Mammary epithelial cell (primary cell): ENCODE measurements at regions not wholly inside any gene's neighbourhood (a gene's known extent, or its start where the extent isn't known, plus 50 kb on each side); places are given as distances from the start of the nearest gene placed in this dataset.
"Not testable (repeated sequence)": the region's sequence is repeated elsewhere in the genome, so short reads cannot be mapped to it uniquely, and the experiment has no call there.

Experiments
- EZH2 ChIP-seq: IDR thresholded peaks from 2 replicates; pipeline ENCODE4 v1.6.1; 2012; ENCODE audit warnings: low read length, inconsistent platforms, borderline replicate concordance
- TF ChIP-seq, protein P1 (sequence below), 2 donors: IDR thresholded peaks in 1 of 2; conservative IDR thresholded peaks in 1 of 2; 2 replicates each; pipeline ENCODE4 v1.5.1; 2011 to 2012; ENCODE audit warnings: inconsistent platforms in 2 of 2, low read length in 2 of 2, mild to moderate bottlenecking in 2 of 2, control low read depth in 1 of 2, low read depth in 1 of 2; ENCODE audit not compliant: insufficient read depth in 1 of 2; ENCODE audit errors: extremely low read depth in 1 of 2

DNA sequence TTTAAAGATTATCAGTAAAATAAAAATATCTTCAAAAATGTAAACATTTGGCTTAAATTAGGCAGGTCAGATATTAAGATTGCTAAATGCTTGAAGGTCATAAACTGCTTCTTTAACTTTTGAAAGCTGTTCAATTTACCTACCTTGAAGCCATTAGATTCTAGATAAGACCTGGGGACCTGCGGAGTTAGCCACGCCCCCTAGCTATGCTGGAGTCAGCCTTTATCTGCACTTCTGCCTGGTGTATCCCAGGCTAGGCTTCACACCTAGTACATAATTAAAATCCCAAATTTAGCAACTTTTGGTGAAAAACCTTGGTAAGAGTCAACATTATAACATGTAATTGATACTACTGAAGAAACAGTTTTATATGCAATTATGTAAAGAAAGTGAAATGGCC lies 89.9 kb upstream of the PRSS3 start:
- TF ChIP-seq, protein P1, sequence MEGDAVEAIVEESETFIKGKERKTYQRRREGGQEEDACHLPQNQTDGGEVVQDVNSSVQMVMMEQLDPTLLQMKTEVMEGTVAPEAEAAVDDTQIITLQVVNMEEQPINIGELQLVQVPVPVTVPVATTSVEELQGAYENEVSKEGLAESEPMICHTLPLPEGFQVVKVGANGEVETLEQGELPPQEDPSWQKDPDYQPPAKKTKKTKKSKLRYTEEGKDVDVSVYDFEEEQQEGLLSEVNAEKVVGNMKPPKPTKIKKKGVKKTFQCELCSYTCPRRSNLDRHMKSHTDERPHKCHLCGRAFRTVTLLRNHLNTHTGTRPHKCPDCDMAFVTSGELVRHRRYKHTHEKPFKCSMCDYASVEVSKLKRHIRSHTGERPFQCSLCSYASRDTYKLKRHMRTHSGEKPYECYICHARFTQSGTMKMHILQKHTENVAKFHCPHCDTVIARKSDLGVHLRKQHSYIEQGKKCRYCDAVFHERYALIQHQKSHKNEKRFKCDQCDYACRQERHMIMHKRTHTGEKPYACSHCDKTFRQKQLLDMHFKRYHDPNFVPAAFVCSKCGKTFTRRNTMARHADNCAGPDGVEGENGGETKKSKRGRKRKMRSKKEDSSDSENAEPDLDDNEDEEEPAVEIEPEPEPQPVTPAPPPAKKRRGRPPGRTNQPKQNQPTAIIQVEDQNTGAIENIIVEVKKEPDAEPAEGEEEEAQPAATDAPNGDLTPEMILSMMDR (conservative IDR thresholded peaks at IDR 0.05 in 1 of 2, IDR thresholded peaks at IDR 0.05 in 1 of 2; ENCODE audit: extremely low read depth in 1 of 2, insufficient read depth in 1 of 2, low read depth in 1 of 2, low read length in 2 of 2), result not testable (repeated sequence)
- not testable (repeated sequence) for TF ChIP-seq EZH2
